Choroid plexus epithelial cell (primary cell): ENCODE measurements at regions not wholly inside any gene's neighbourhood (a gene's known extent, or its start where the extent isn't known, plus 50 kb on each side); places are given as distances from the start of the nearest gene placed in this dataset.

Experiments used
- DNase-seq: peaks from one replicate; pipeline ENCODE4 v3.0.0-alpha.2; 2010; ENCODE audit warnings: low read depth
- H3K4me3 ChIP-seq: 2 replicates; pipeline ENCODE4 v1.5.1; 2011; ENCODE audit warnings: low read depth, mild to moderate bottlenecking, control low read depth, low read length, moderate library complexity
- TF ChIP-seq, protein P1 (sequence below): conservative IDR thresholded peaks from 2 replicates; pipeline ENCODE4 v1.5.1; 2011; ENCODE audit warnings: low read depth, mild to moderate bottlenecking, control low read depth, inconsistent platforms, low read length, moderate library complexity

DNA sequence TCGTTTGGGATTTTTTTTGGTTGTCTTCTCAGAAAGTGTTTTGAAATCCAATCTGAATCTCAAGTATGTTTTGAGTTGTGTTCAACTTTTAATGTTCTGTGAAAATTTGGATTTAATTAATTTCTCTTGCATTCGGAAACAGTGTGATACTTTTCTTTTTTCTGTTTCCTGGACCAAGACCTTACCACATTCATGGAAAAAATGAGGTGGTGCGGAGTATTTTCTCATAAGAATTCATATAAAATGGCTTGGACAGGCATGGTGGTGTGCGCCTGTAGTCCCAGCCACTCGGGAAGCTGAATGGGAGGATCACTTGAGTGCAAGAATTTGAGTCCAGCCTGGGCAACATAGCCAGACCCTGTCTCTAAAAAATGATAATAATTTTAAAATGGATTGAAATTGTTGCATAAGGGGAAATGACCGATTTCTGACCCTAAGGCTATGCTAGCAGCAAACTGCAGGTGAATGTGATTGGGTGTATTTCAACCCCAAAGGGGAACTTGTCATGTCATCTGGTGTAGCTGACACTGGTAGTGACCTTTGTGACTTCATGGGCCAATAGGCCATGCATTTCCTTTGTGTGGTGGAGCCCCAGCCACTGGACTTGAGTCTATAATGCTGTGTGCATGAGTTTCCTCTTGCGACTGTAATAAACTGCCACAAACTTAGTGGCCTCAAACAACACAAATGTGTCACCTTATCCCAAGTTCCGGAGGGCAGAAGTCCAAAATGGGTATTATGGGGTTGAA is 123.5 kb upstream of the RFLNA start:
- no peak overlapping the region for H3K4me3 ChIP-seq
- no peak for DNase-seq
- TF ChIP-seq, protein P1, sequence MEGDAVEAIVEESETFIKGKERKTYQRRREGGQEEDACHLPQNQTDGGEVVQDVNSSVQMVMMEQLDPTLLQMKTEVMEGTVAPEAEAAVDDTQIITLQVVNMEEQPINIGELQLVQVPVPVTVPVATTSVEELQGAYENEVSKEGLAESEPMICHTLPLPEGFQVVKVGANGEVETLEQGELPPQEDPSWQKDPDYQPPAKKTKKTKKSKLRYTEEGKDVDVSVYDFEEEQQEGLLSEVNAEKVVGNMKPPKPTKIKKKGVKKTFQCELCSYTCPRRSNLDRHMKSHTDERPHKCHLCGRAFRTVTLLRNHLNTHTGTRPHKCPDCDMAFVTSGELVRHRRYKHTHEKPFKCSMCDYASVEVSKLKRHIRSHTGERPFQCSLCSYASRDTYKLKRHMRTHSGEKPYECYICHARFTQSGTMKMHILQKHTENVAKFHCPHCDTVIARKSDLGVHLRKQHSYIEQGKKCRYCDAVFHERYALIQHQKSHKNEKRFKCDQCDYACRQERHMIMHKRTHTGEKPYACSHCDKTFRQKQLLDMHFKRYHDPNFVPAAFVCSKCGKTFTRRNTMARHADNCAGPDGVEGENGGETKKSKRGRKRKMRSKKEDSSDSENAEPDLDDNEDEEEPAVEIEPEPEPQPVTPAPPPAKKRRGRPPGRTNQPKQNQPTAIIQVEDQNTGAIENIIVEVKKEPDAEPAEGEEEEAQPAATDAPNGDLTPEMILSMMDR: no peak

DNA sequence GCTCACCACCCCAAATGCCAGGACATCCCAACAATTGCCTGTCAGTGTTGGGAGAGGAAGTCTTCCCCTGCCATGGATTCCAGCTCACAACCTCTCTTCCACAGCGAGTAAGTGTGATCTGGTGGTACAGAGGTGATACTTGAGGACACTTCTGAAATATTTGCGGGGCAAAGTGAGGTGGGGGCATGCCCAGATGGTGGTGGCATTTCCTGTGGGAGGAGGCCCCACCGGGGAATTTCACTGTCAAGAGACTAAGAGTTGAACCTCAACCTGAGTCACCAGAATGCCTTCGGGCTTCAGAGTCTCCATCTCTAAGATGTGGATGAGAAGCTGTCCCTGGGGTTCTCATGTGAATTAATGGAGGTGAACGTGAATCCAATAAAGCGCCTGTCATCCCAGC is 122.3 kb upstream of the RFLNA start:
- TF ChIP-seq, protein P1: no peak
- peak; percentile 6 for DNase-seq
- no peak overlapping the region for H3K4me3 ChIP-seq

DNA sequence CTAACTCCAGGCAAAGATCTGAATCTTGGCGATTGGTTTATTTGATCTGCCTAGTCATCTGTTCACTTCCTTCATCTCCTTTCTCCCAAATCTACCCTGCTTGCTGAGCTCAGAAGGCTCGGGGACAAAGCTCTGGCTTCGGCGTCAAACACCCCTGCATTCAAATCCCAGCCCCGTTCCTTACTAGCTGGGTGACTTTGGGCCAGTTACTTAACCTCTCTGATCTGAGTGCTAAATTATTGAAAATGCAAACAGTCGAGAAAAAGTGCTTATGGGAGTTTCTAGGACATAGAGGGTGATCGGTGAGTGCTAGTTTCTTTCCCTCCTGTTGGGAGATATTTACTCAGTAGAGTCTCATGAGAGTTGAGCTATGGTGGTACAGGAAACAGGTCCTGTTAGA is 121.2 kb upstream of the RFLNA start:
- no peak for DNase-seq
- no peak overlapping the region for H3K4me3 ChIP-seq
- TF ChIP-seq, protein P1: no peak

DNA sequence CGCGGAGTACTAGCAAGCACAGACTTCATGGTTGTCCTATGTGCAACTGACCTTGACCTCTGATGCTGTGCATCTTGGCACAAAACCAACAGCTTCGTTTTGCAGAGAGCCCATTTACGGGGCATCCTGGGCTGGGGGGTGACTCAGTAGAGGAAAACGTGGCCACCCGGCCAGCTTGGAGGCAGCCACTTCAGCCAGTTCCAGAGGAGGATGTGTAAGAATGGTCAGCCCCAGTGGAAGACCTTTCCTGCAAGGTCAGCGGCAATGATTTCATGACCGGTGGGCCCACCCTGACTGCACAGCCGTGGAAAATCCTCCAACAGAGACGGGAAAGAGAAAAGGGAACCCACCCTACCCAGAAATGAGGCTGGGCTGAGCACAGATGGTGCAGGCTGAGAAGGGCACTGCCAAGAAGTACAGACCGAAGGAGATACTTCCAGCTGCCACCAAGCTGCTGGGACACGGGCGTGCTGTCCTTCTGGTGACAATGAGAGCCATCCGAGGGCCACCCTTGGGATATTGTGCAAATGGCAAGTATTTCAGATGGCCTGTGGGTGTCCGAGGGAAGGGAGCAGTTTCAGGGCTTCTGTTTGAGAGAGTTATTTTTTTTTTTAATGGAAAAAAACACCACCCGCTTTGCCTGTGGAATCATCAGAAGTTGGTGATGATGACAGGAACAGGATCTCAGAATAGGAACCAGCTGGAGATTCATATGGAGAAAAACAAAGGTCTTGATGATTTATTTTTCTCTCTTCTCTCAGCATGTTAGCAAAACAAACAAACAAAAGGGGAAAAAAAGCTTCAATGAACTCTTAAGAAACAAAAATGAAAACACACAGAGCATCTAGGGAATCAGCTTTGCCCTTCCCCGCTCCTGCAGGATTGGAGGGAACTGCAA is 120.2 kb upstream of the RFLNA start:
- TF ChIP-seq, protein P1: no peak
- H3K4me3 ChIP-seq: no peak overlapping the region
- peak; percentile 70 for DNase-seq

DNA sequence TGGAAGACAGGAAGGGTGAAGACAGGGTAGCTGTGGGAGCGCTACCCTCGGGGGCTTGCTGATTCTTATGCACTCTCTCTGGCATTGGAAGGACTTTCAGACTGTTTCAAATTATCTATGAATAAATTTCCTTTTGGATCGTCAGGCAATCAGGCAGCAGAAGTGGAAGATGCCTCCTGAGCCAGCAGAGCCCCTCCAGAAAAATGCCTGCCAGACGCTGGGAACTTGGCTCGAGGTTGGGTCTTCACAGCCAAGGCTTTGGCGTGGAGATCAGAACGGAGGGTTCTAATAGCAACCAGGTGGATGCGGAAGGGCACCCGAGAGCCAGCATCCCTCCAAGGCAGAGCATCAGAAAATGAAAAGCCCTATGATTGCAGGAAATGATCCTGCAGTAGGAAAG is 119.2 kb upstream of the RFLNA start:
- no peak for DNase-seq
- TF ChIP-seq, protein P1: no peak
- H3K4me3 ChIP-seq: no peak overlapping the region

DNA sequence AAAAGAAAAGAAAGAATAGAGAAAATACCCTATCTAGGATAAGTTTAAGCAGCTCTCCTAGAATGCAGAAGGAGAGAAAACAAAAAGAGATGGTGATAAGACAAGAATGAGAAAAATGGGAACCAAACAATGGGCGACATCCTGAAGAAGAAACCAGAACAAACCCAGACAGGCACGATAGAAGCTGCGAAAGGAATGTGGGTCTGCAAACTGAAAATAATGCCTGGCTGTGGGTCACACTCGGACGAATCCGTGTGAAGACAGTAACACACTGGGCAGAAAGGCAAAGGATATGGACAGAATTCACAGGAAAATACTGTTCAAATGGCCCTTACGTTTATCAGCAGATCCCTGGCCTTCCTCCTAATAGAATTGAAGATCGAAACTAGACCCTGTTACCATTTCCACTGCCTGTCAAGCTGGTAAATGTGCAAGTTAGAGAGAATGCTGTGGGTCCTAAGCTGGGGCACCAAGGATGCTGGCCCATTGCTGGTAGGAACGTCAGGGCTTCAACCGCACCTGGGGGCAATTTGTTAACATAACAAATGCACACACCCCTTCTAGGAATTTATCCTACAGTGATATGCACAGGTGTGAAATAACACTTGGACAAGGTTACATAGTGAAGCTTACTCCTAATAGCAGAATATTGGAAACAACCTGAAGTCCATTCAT is 117.5 kb upstream of the RFLNA start:
- no peak for DNase-seq
- H3K4me3 ChIP-seq: no peak overlapping the region
- TF ChIP-seq, protein P1: no peak
